ENCODE measurements at regions not wholly inside any gene's neighbourhood (a gene's known extent, or its start where the extent isn't known, plus 50 kb on each side); places are given as distances from the start of the nearest gene placed in this dataset.

- H3K4me3 ChIP-seq, result no peak overlapping the region
- H3K9me3 ChIP-seq (ENCODE audit: low read depth, low read length), result no peaks in the 10 kb centered on the region
- no peak overlapping the region for H3K9ac ChIP-seq (ENCODE audit: insufficient read length)
- H3K27ac ChIP-seq, result no peak overlapping the region
- H3K36me3 ChIP-seq (ENCODE audit: insufficient read depth, low read length), result no peaks in the 10 kb centered on the region
- DNase-seq (ENCODE audit: low read depth, low spot score), result no peak
- TF ChIP-seq FOXP2 (optimal IDR thresholded peaks at IDR 0.05; ENCODE audit: control extremely low read depth, extremely low read length, insufficient read depth) (no peak), EZH2 (IDR thresholded peaks at IDR 0.05) (no peak), POLR2AphosphoS5 (IDR thresholded peaks at IDR 0.05; ENCODE audit: borderline replicate concordance, low read depth, low read length) (no peak)
These were observed 75.0 kb downstream of the PTGR3 start for GRCh38 chr18:75133721-75134610.

GRCh38 chr18:75132931-75133525 lies 75.9 kb downstream of the PTGR3 start:
- TF ChIP-seq POLR2AphosphoS5 (IDR thresholded peaks at IDR 0.05; ENCODE audit: borderline replicate concordance, low read depth, low read length) (no peak), FOXP2 (optimal IDR thresholded peaks at IDR 0.05; ENCODE audit: control extremely low read depth, extremely low read length, insufficient read depth) (no peak), EZH2 (IDR thresholded peaks at IDR 0.05) (no peak)
- DNase-seq (ENCODE audit: low read depth, low spot score), result no peak
- Histone ChIP-seq H3K9ac (ENCODE audit: insufficient read length) (no peak overlapping the region), H3K4me3 (no peak overlapping the region), H3K9me3 (ENCODE audit: low read depth, low read length) (no peaks in the 10 kb centered on the region), H3K27ac (no peak overlapping the region), H3K36me3 (ENCODE audit: insufficient read depth, low read length) (no peaks in the 10 kb centered on the region)

- Histone ChIP-seq H3K9me3 (ENCODE audit: low read depth, low read length) (no peaks in the 10 kb centered on the region), H3K4me3 (no peak overlapping the region), H3K36me3 (ENCODE audit: insufficient read depth, low read length) (no peaks in the 10 kb centered on the region), H3K9ac (ENCODE audit: insufficient read length) (no peak overlapping the region), H3K27ac (no peak overlapping the region)
- no peak for TF ChIP-seq EZH2 (IDR thresholded peaks at IDR 0.05)
- no peak for TF ChIP-seq POLR2AphosphoS5 (IDR thresholded peaks at IDR 0.05; ENCODE audit: borderline replicate concordance, low read depth, low read length)
- TF ChIP-seq FOXP2 (optimal IDR thresholded peaks at IDR 0.05; ENCODE audit: control extremely low read depth, extremely low read length, insufficient read depth), result no peak
- no peak for DNase-seq (ENCODE audit: low read depth, low spot score)
These were observed 76.7 kb downstream of the PTGR3 start for GRCh38 chr18:75132098-75132870.

- H3K9ac ChIP-seq (ENCODE audit: insufficient read length), result no peak overlapping the region
- H3K36me3 ChIP-seq (ENCODE audit: insufficient read depth, low read length), result no peaks in the 10 kb centered on the region
- no peaks in the 10 kb centered on the region for H3K9me3 ChIP-seq (ENCODE audit: low read depth, low read length)
- TF ChIP-seq POLR2AphosphoS5 (IDR thresholded peaks at IDR 0.05; ENCODE audit: borderline replicate concordance, low read depth, low read length), result no peak
- no peak for TF ChIP-seq FOXP2 (optimal IDR thresholded peaks at IDR 0.05; ENCODE audit: control extremely low read depth, extremely low read length, insufficient read depth)
- peak; percentile 58 for TF ChIP-seq EZH2 (IDR thresholded peaks at IDR 0.05)
- no peak for DNase-seq (ENCODE audit: low read depth, low spot score)
- H3K4me3 ChIP-seq, result no peak overlapping the region
- H3K27ac ChIP-seq, result no peak overlapping the region
These were observed 77.4 kb downstream of the PTGR3 start for GRCh38 chr18:75131381-75132000.

- H3K27ac ChIP-seq, result no peak overlapping the region
- DNase-seq (ENCODE audit: low read depth, low spot score), result no peak
- TF ChIP-seq POLR2AphosphoS5 (IDR thresholded peaks at IDR 0.05; ENCODE audit: borderline replicate concordance, low read depth, low read length) (no peak), FOXP2 (optimal IDR thresholded peaks at IDR 0.05; ENCODE audit: control extremely low read depth, extremely low read length, insufficient read depth) (no peak), EZH2 (IDR thresholded peaks at IDR 0.05) (no peak)
- no peak overlapping the region for H3K9ac ChIP-seq (ENCODE audit: insufficient read length)
- no peak overlapping the region for H3K4me3 ChIP-seq
- H3K36me3 ChIP-seq (ENCODE audit: insufficient read depth, low read length), result no peaks in the 10 kb centered on the region
- H3K9me3 ChIP-seq (ENCODE audit: low read depth, low read length), result no peaks in the 10 kb centered on the region
These were observed 78.2 kb downstream of the PTGR3 start for GRCh38 chr18:75130591-75131328.

- DNase-seq (ENCODE audit: low read depth, low spot score), result no peak
- Histone ChIP-seq H3K9me3 (ENCODE audit: low read depth, low read length) (no peaks in the 10 kb centered on the region), H3K9ac (ENCODE audit: insufficient read length) (no peak overlapping the region), H3K27ac (no peak overlapping the region), H3K4me3 (no peak overlapping the region), H3K36me3 (ENCODE audit: insufficient read depth, low read length) (no peaks in the 10 kb centered on the region)
- TF ChIP-seq POLR2AphosphoS5 (IDR thresholded peaks at IDR 0.05; ENCODE audit: borderline replicate concordance, low read depth, low read length), result no peak
- TF ChIP-seq FOXP2 (optimal IDR thresholded peaks at IDR 0.05; ENCODE audit: control extremely low read depth, extremely low read length, insufficient read depth), result no peak
- no peak for TF ChIP-seq EZH2 (IDR thresholded peaks at IDR 0.05)
These were observed 79.0 kb downstream of the PTGR3 start for GRCh38 chr18:75129717-75130477.
